ENCODE measurements at regions not wholly inside any gene's neighbourhood (a gene's known extent, or its start where the extent isn't known, plus 50 kb on each side); places are given as distances from the start of the nearest gene placed in this dataset.
A peak's percentile ranks its signal among the peaks of the same experiment; 100 is the strongest.

GRCh38 chr13:111064661-111065060 is 50.4 kb upstream of the ARHGEF7 start:
- TF ChIP-seq CTCF (IDR thresholded peaks at IDR 0.05; ENCODE audit: unreplicated experiment in 3 of 3): no peak
- H3K4me3 Mint-ChIP-seq: no peak overlapping the region
- no peaks in the 10 kb centered on the region for H3K36me3 Mint-ChIP-seq (ENCODE audit: low read depth)
- H3K9me3 Mint-ChIP-seq: no peaks in the 10 kb centered on the region
- peaks cover 27% of the 10 kb centered on the region for H3K27me3 Mint-ChIP-seq (ENCODE audit: low read depth)
- no peak overlapping the region for H3K27ac Mint-ChIP-seq
- peaks cover 41% of the 10 kb centered on the region for H3K4me1 Mint-ChIP-seq

DNA sequence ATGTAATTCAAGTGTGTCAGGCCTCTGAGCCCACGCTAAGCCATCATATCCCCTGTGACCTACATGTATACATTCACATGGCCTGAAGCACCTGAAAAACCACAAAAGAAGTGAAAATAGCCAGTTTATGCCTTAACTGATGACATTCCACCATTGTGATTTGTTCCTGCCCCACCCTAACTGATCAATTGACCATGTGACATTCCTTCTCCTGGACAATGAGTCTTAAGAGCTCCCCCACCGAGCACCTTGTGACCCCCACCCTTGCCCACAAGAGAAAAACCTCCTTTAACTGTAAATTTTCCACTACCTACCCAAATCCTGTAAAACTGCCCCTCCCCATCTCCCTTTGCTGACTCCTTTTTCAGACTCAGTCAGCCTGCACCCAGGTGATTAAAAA is 52.1 kb upstream of the ARHGEF7 start:
- Mint-ChIP-seq H3K27me3 (ENCODE audit: low read depth) (peaks cover 28% of the 10 kb centered on the region), H3K36me3 (ENCODE audit: low read depth) (no peaks in the 10 kb centered on the region), H3K4me3 (no peak overlapping the region), H3K27ac (no peak overlapping the region), H3K9me3 (peaks cover 9% of the 10 kb centered on the region), H3K4me1 (peaks cover 41% of the 10 kb centered on the region)
- TF ChIP-seq CTCF (IDR thresholded peaks at IDR 0.05; ENCODE audit: unreplicated experiment in 3 of 3): no peak

GRCh38 chr13:111062305-111062704 is 52.8 kb upstream of the ARHGEF7 start:
- no peak for TF ChIP-seq CTCF (IDR thresholded peaks at IDR 0.05; ENCODE audit: unreplicated experiment in 3 of 3)
- Mint-ChIP-seq H3K9me3 (peaks cover 14% of the 10 kb centered on the region), H3K4me1 (peaks cover 38% of the 10 kb centered on the region), H3K4me3 (no peak overlapping the region), H3K27ac (no peak overlapping the region), H3K36me3 (ENCODE audit: low read depth) (no peaks in the 10 kb centered on the region), H3K27me3 (ENCODE audit: low read depth) (peaks cover 28% of the 10 kb centered on the region)

- peaks cover 26% of the 10 kb centered on the region for H3K27me3 Mint-ChIP-seq (ENCODE audit: low read depth)
- peak overlapping the region; percentile 21 to 71 (median 49) for H3K27ac Mint-ChIP-seq
- H3K4me3 Mint-ChIP-seq: no peak overlapping the region
- H3K36me3 Mint-ChIP-seq (ENCODE audit: low read depth): no peaks in the 10 kb centered on the region
- H3K4me1 Mint-ChIP-seq: peaks cover 36% of the 10 kb centered on the region
- no peak for TF ChIP-seq CTCF (IDR thresholded peaks at IDR 0.05; ENCODE audit: unreplicated experiment in 3 of 3)
- peaks cover 20% of the 10 kb centered on the region for H3K9me3 Mint-ChIP-seq
Measured at GRCh38 chr13:111061358-111062045, 53.6 kb upstream of the ARHGEF7 start.

- Mint-ChIP-seq H3K4me3 (no peak overlapping the region), H3K27me3 (ENCODE audit: low read depth) (peaks cover 18% of the 10 kb centered on the region), H3K27ac (peak overlapping the region; percentile 21 to 71 (median 49)), H3K9me3 (peaks cover 23% of the 10 kb centered on the region), H3K4me1 (peaks cover 34% of the 10 kb centered on the region), H3K36me3 (ENCODE audit: low read depth) (no peaks in the 10 kb centered on the region)
- no peak for TF ChIP-seq CTCF (IDR thresholded peaks at IDR 0.05; ENCODE audit: unreplicated experiment in 3 of 3)
Measured at GRCh38 chr13:111060237-111060919, 54.7 kb upstream of the ARHGEF7 start.
